Activated naive CD8-positive, alpha-beta T cell (primary cell): ENCODE measurements at regions not wholly inside any gene's neighbourhood (a gene's known extent, or its start where the extent isn't known, plus 50 kb on each side); places are given as distances from the start of the nearest gene placed in this dataset.

Experiments
- H3K27ac Mint-ChIP-seq: one replicate; pipeline ENCODE4 v1.8.0; 2021; ENCODE audit warnings: mixed read lengths
- H3K27me3 Mint-ChIP-seq: one replicate; pipeline ENCODE4 v1.8.0; 2021; ENCODE audit warnings: mixed read lengths
- H3K36me3 Mint-ChIP-seq: one replicate; pipeline ENCODE4 v1.8.0; 2021; ENCODE audit warnings: mixed read lengths
- H3K4me1 Mint-ChIP-seq: one replicate; pipeline ENCODE4 v1.8.0; 2021; ENCODE audit warnings: low read depth, mixed read lengths
- H3K4me3 Mint-ChIP-seq: one replicate; pipeline ENCODE4 v1.8.0; 2021; ENCODE audit warnings: mild to moderate bottlenecking, mixed read lengths
- H3K9me3 Mint-ChIP-seq: one replicate; pipeline ENCODE4 v1.8.0; 2021; ENCODE audit warnings: low read depth, mixed read lengths

GRCh38 chr4:54872261-54872660, 214.5 kb downstream of the KIT start:
- Mint-ChIP-seq H3K9me3 (no peaks in the 10 kb centered on the region), H3K27me3 (no peaks in the 10 kb centered on the region), H3K27ac (no peak overlapping the region), H3K36me3 (peaks cover 6% of the 10 kb centered on the region), H3K4me1 (no peaks in the 10 kb centered on the region), H3K4me3 (no peak overlapping the region)

DNA sequence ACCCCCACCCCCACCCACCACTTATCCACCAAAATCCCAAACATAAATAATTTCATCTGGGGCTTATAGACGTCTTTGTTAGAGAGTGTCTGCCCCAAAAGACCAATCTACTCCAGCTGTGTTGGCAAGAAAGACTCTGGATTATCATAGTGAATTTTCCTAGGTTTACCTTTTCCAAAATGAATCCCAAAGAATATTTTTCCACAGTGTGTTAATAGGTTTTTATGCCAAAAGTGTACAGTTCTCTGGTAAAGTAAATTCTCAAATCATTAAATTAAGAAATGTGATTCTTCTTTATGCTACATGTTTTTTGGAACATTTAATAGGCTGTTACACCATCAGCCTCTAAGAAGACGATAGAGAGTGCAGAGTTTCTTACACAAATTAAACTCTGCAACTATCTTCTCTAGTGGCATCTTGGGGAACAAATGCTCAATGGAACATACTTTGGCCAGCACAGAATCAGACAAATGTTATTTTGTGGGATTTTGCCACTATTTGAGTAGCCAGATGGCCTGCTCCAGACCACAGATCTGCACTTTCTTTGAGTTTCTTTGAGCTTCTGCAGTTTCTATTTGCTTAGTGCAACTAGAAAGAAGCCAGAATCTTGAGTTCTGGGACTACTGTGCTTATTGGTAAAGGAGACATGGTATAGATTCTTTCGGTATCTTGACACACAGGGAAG, 206.0 kb downstream of the KIT start:
- no peaks in the 10 kb centered on the region for H3K4me1 Mint-ChIP-seq
- H3K9me3 Mint-ChIP-seq = no peaks in the 10 kb centered on the region
- H3K27ac Mint-ChIP-seq = no peak overlapping the region
- H3K4me3 Mint-ChIP-seq = no peak overlapping the region
- no peaks in the 10 kb centered on the region for H3K27me3 Mint-ChIP-seq
- H3K36me3 Mint-ChIP-seq = no peaks in the 10 kb centered on the region

- no peaks in the 10 kb centered on the region for H3K9me3 Mint-ChIP-seq
- H3K4me3 Mint-ChIP-seq = no peak overlapping the region
- no peaks in the 10 kb centered on the region for H3K27me3 Mint-ChIP-seq
- no peaks in the 10 kb centered on the region for H3K36me3 Mint-ChIP-seq
- no peak overlapping the region for H3K27ac Mint-ChIP-seq
- H3K4me1 Mint-ChIP-seq = no peaks in the 10 kb centered on the region
These were observed 203.4 kb downstream of the KIT start for GRCh38 chr4:54861201-54861600.

DNA sequence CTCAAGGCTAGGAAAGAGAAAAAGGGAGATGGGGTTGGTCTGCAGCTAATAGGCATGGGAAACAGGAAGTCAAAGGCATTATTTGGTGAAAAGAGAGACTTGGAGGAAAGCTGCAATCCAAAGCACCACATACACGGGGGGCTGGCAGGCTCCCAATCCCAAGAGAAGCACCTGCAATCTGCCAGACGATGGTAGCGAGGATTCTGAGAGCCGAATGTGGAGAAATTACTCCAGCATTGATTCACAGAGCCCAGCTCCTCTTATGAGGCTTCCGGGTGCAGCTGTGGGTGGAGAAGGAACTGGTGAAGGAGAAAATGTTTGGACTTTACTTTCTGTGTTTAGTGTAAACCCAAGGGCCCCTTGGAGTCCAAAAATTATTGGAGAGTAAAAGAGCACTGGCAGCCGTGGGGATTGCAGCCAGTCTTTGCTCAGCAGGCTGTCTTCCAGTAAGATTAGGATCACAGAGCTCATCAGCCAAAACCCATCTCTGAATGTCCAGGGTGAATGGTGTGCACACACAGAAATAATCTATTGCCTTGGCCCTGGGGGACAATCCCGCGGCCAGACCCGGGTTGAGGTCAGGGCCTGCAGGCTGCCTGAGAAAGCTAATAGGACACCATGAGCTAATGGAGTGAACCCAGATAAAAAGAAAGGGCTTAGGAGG, 197.6 kb downstream of the KIT start:
- Mint-ChIP-seq H3K27me3 (no peaks in the 10 kb centered on the region), H3K27ac (no peak overlapping the region), H3K4me3 (no peak overlapping the region), H3K36me3 (no peaks in the 10 kb centered on the region), H3K9me3 (no peaks in the 10 kb centered on the region), H3K4me1 (no peaks in the 10 kb centered on the region)

- Mint-ChIP-seq H3K27ac (no peak overlapping the region), H3K4me3 (no peak overlapping the region), H3K36me3 (no peaks in the 10 kb centered on the region), H3K4me1 (no peaks in the 10 kb centered on the region), H3K27me3 (no peaks in the 10 kb centered on the region), H3K9me3 (no peaks in the 10 kb centered on the region)
These were observed 194.8 kb downstream of the KIT start for GRCh38 chr4:54852602-54853001.

DNA sequence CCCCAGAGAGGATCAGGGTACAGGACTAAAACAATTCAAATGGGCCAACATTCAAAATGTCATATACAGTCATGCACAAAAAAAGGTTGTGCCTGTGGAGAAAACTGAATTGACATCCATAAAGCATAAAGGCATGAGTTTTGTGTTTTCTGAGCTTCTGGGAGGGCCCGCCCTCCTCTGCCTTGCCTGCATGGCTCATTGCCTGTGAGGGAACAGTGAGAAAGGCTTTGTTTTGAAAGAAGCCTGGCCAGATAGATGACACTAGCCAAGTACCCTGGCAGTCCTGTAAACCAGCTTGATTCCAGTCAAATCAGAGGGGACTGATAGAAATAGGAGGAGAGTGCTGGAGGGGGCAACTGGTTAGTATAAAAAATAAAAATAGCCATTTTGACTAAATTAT, 194.3 kb downstream of the KIT start:
- Mint-ChIP-seq H3K36me3 (no peaks in the 10 kb centered on the region), H3K27ac (no peak overlapping the region), H3K4me3 (no peak overlapping the region), H3K9me3 (no peaks in the 10 kb centered on the region), H3K27me3 (no peaks in the 10 kb centered on the region), H3K4me1 (no peaks in the 10 kb centered on the region)

- no peak overlapping the region for H3K4me3 Mint-ChIP-seq
- no peaks in the 10 kb centered on the region for H3K9me3 Mint-ChIP-seq
- H3K36me3 Mint-ChIP-seq = no peaks in the 10 kb centered on the region
- H3K27me3 Mint-ChIP-seq = no peaks in the 10 kb centered on the region
- no peaks in the 10 kb centered on the region for H3K4me1 Mint-ChIP-seq
- H3K27ac Mint-ChIP-seq = no peak overlapping the region
These were observed 187.2 kb downstream of the KIT start for GRCh38 chr4:54844911-54845310.

DNA sequence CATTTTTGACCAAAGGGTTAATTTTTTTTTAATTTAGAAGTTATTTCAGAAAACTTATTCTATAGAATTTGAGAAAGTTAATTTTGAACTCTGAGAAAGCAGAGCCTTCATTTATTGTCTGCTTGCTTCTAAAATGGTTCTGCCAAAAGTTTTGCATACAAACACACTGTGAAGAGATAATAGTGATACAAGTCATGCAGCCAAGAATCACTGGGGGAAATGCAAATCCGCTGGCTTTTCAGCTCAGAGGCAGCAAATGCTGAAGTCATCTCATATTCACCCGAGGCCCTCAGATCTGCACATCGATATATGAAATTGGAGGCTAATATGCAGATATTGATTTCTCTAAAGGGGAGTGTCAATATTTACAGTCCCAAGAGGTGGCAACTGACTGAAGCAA, 186.2 kb downstream of the KIT start:
- Mint-ChIP-seq H3K4me3 (no peak overlapping the region), H3K36me3 (no peaks in the 10 kb centered on the region), H3K27me3 (no peaks in the 10 kb centered on the region), H3K27ac (no peak overlapping the region), H3K4me1 (no peaks in the 10 kb centered on the region), H3K9me3 (no peaks in the 10 kb centered on the region)

DNA sequence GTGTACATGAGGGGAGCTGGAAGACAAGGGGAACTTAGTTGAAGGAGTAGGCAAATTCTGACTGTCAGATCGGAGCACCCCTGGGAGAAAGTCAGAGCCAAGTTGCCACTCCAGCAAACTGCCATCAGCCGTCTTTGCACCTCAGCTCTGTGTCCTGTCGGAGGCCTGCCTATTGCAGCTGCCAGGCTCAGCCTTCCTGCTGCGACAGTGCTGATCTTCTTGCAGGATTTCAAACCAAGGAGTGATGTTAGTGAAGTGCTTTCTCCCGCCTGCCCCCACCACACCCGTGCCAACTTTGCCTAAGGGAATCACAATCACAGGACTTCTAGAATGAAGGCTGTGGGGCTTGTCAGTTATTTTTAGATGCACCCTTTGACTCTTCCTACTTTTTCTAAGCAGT, 185.3 kb downstream of the KIT start:
- Mint-ChIP-seq H3K27ac (no peak overlapping the region), H3K27me3 (no peaks in the 10 kb centered on the region), H3K4me3 (no peak overlapping the region), H3K9me3 (no peaks in the 10 kb centered on the region), H3K4me1 (no peaks in the 10 kb centered on the region), H3K36me3 (no peaks in the 10 kb centered on the region)

DNA sequence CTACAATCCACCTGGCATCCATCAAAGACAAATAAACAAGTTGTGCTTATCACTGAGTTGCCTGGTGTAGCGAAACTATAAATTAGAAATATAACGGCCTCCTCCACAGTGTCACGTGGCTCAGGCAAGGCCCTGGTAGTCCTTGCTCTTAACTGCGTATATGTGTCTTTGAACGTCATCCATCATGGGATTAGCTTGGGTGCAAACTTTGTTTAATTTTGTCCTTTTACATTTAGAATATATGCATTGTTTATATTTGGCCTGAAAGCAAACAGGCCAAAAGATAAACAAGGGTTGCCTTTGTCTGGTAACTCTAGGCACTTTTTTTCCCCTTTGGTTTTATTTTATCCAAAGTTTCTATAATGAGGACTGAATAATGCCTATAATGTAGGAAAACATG, 184.9 kb downstream of the KIT start:
- Mint-ChIP-seq H3K9me3 (no peaks in the 10 kb centered on the region), H3K36me3 (no peaks in the 10 kb centered on the region), H3K27me3 (no peaks in the 10 kb centered on the region), H3K4me3 (no peak overlapping the region), H3K27ac (no peak overlapping the region), H3K4me1 (no peaks in the 10 kb centered on the region)

DNA sequence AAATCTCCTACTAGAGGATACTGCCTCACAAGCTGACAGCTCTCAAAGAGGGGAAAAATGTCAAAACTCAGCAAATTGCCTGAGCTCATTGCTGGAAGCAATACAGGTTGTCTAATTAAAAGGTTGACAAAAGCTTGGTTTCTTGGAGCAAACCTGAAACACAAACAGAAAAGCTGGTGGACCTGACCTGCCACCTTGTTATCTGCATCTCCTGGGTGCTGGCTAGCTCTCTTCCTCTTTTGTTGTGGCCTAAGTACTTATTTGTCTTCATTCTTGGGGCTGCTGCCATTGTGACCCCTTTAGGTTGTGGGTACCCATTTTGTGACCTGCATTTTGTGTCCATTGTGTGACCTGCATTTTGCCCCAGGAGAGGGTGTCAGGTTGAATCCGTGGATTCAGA, 184.5 kb downstream of the KIT start:
- H3K4me1 Mint-ChIP-seq = no peaks in the 10 kb centered on the region
- no peaks in the 10 kb centered on the region for H3K27me3 Mint-ChIP-seq
- H3K9me3 Mint-ChIP-seq = no peaks in the 10 kb centered on the region
- no peak overlapping the region for H3K4me3 Mint-ChIP-seq
- no peaks in the 10 kb centered on the region for H3K36me3 Mint-ChIP-seq
- H3K27ac Mint-ChIP-seq = no peak overlapping the region

- Mint-ChIP-seq H3K27ac (no peak overlapping the region), H3K27me3 (no peaks in the 10 kb centered on the region), H3K9me3 (no peaks in the 10 kb centered on the region), H3K4me1 (no peaks in the 10 kb centered on the region), H3K4me3 (no peak overlapping the region), H3K36me3 (no peaks in the 10 kb centered on the region)
These were observed 183.4 kb downstream of the KIT start for GRCh38 chr4:54840992-54841768.

- Mint-ChIP-seq H3K9me3 (no peaks in the 10 kb centered on the region), H3K27ac (no peak overlapping the region)
These were observed 182.7 kb downstream of the KIT start for GRCh38 chr4:54840430-54840829.

GRCh38 chr4:54838301-54838700, 180.5 kb downstream of the KIT start:
- H3K4me3 Mint-ChIP-seq = no peak overlapping the region
- no peaks in the 10 kb centered on the region for H3K36me3 Mint-ChIP-seq
- no peaks in the 10 kb centered on the region for H3K4me1 Mint-ChIP-seq

More at GRCh38 chr4:54840430-54840829, 182.7 kb downstream of the KIT start:
- Mint-ChIP-seq H3K4me1 (no peaks in the 10 kb centered on the region), H3K4me3 (no peak overlapping the region), H3K27me3 (no peaks in the 10 kb centered on the region), H3K36me3 (no peaks in the 10 kb centered on the region)

DNA sequence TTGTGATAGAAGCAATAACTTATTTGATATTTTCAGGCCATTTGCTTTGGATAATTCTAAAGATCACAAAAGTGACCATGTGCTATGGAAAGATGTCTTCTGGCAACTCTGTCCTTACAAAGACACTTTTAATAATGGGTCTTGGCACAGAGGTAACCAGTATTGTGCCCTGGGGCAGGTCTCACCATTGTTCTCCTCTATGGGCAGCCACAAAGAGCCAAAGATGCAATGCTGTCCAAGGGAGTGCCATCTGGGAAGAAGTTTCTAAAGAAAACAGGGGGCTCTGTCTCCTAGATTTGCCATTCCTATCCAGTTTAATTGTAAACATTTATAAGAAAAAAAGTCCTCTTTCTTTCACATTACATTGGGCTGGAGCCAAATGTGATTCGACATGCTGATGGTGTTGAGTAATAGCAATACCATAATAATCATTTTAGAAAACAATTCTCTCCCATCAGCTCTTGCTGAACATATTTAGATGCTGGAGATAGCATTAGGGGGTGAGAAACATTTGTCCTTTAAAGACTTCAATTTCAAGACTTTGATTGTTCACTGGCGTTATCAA, 179.9 kb downstream of the KIT start:
- H3K36me3 Mint-ChIP-seq = no peaks in the 10 kb centered on the region
- H3K4me1 Mint-ChIP-seq = no peaks in the 10 kb centered on the region
- no peaks in the 10 kb centered on the region for H3K9me3 Mint-ChIP-seq
- H3K27me3 Mint-ChIP-seq = no peaks in the 10 kb centered on the region
- H3K4me3 Mint-ChIP-seq = no peak overlapping the region
- no peak overlapping the region for H3K27ac Mint-ChIP-seq

More at GRCh38 chr4:54838301-54838700, 180.5 kb downstream of the KIT start:
- Mint-ChIP-seq H3K27me3 (no peaks in the 10 kb centered on the region), H3K27ac (no peak overlapping the region), H3K9me3 (no peaks in the 10 kb centered on the region)
